ENCODE measurements at regions not wholly inside any gene's neighbourhood (a gene's known extent, or its start where the extent isn't known, plus 50 kb on each side); places are given as distances from the start of the nearest gene placed in this dataset.

DNA sequence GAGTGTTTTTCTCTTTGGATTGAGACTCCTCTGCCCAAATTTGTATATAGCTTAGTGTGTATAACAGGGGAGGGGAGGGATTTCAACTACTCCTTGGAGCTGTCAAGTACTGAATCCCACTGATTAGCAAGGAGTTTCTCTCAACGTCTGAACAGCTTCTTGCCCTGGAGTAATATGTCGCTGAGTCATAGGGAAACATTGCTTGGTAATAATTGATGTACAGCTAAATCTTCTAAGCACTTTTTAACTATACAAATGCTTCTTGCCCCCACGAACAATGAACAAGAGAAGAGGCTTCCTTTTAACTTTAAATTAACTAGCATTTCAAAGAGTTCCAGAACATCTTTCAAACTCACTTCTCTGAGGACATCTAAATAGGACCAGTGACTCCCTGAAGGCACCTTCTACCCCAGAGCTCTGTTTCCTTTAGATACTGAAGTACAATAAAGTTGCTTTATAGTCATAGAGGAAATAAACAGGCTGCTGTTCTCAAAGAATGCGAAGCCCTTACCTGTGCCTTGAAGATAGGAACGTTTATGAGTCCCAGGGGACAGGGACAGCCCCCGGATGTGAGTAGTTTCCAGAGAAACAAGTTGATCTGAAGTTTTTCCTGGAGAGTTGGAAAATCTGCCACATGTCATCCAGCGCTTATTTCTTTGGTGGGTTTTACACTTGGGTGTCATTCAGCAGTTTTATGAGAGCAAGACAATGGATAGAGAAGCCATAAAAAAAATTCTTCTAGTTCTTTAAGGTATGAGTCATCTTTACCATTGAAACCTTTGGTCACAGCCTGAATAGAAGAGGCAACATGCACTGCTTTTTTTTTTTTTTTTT lies 462.5 kb upstream of the BTBD3 start:
- TF ChIP-seq, protein P1, sequence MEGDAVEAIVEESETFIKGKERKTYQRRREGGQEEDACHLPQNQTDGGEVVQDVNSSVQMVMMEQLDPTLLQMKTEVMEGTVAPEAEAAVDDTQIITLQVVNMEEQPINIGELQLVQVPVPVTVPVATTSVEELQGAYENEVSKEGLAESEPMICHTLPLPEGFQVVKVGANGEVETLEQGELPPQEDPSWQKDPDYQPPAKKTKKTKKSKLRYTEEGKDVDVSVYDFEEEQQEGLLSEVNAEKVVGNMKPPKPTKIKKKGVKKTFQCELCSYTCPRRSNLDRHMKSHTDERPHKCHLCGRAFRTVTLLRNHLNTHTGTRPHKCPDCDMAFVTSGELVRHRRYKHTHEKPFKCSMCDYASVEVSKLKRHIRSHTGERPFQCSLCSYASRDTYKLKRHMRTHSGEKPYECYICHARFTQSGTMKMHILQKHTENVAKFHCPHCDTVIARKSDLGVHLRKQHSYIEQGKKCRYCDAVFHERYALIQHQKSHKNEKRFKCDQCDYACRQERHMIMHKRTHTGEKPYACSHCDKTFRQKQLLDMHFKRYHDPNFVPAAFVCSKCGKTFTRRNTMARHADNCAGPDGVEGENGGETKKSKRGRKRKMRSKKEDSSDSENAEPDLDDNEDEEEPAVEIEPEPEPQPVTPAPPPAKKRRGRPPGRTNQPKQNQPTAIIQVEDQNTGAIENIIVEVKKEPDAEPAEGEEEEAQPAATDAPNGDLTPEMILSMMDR (IDR thresholded peaks at IDR 0.05; ENCODE audit: insufficient read depth, low read depth, low read length, missing control alignments): no peak
- H3K4me3 ChIP-seq (ENCODE audit: low read length): no peak overlapping the region
- DNase-seq (ENCODE audit: low read depth): peak; percentile 85

DNA sequence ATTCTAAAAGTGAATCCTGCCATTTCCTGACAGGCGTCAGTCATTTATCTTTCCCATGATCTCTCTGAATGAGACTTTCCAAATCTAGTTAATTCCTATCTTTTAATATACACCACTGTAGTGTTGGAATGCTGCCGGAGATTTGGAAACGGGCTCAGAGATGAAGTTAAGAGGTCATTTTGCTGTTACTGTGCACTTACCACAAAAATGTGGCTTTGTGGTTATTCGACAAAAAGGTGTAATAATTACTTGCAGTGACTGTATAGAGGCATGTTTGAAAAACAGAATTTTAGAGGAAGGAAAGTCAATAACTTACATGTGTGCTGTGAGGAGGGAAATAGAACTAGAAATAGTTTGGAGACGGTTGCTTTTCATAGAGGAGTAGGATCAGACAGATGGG lies 460.2 kb upstream of the BTBD3 start:
- no peak overlapping the region for H3K4me3 ChIP-seq (ENCODE audit: low read length)
- TF ChIP-seq, protein P1 (IDR thresholded peaks at IDR 0.05; ENCODE audit: insufficient read depth, low read depth, low read length, missing control alignments): no peak
- DNase-seq (ENCODE audit: low read depth): no peak

GRCh38 chr20:11459090-11459890 lies 458.4 kb upstream of the BTBD3 start:
- DNase-seq (ENCODE audit: low read depth): no peak
- no peak overlapping the region for H3K4me3 ChIP-seq (ENCODE audit: low read length)
- TF ChIP-seq, protein P1 (IDR thresholded peaks at IDR 0.05; ENCODE audit: insufficient read depth, low read depth, low read length, missing control alignments): no peak

DNA sequence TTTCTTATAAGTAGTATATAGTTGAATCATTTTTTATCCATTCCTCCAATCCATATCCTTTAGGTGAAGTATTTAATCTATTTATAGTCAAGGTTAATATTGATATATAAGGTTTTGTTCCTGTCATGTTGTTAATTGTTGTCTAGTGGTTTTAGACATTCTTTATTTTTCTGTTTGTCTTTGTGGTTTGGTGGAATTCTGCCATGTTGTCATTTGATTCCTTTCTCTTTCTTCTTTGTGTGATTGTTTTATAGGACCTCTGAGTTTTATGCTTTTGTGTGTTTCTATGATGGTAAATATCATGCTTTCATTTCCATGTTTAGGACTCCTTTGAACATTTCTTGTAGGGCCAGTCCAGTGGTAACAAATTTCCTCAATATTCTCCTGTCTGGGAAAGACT lies 450.3 kb upstream of the BTBD3 start:
- TF ChIP-seq, protein P1 (IDR thresholded peaks at IDR 0.05; ENCODE audit: insufficient read depth, low read depth, low read length, missing control alignments): no peak
- H3K4me3 ChIP-seq (ENCODE audit: low read length): no peak overlapping the region
- no peak for DNase-seq (ENCODE audit: low read depth)

- DNase-seq (ENCODE audit: low read depth): no peak
- no peak overlapping the region for H3K4me3 ChIP-seq (ENCODE audit: low read length)
- TF ChIP-seq, protein P1 (IDR thresholded peaks at IDR 0.05; ENCODE audit: insufficient read depth, low read depth, low read length, missing control alignments): no peak
These were observed 448.8 kb upstream of the BTBD3 start for GRCh38 chr20:11468880-11469279.

DNA sequence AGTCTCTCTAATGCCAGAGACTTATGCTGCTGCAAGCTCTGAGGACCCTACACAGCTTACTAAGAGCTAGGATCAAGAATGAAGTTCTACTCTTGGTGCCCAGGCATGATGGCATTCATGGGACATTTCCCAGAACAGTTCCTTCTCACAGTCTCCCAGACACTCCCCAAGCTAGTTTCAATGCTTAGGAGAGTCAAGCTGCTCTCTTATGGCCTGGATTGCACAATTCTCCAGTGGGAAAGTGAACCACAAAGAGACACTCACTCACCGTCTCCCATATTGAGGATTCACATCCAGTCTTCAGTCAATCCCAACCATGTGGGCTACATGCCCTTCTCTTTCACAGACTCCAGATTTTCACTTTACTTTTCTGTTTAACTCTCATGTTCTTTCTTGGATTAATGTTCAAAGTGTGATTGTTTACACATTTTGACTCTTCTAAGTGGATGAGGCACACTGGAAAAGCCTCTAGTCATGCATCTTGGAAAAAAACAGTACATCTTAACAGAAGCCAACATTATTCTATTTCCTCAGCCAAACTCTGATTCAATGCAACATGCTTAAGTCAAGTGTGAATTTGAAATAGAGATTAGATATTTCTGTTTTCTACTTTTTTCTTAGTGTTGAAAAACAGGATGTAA lies 447.8 kb upstream of the BTBD3 start:
- no peak overlapping the region for H3K4me3 ChIP-seq (ENCODE audit: low read length)
- TF ChIP-seq, protein P1 (IDR thresholded peaks at IDR 0.05; ENCODE audit: insufficient read depth, low read depth, low read length, missing control alignments): no peak
- DNase-seq (ENCODE audit: low read depth): peak; percentile 21

Data from epithelial cell of esophagus (primary cell).